ENCODE measurements at regions not wholly inside any gene's neighbourhood (a gene's known extent, or its start where the extent isn't known, plus 50 kb on each side); places are given as distances from the start of the nearest gene placed in this dataset.
"Not testable (repeated sequence)": the region's sequence is repeated elsewhere in the genome, so short reads cannot be mapped to it uniquely, and the experiment has no call there.

DNA sequence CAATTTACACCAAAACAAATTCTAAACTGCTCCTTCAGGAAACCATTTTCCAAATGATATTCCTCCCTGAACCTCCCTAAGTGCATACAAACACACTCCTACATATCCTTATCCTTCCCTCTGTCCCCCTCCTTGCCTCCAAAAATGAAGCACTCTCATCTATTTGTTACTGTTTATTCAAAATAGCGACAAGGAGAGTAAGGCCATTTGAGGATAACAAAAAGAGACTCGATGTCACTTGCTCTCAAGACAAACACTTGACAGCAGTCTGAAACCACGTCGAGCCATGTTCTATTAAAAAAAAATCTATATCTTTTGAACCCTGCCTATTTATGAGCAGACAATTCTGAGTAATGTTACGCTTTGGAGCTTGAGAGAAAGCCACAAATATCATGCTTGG lies 547.9 kb downstream of the DTWD2 start:
- Mint-ChIP-seq H3K4me1 (ENCODE audit: low read depth in 2 of 2) (no peaks in the 10 kb centered on the region), H3K4me3 (no peak overlapping the region), H3K36me3 (no peaks in the 10 kb centered on the region), H3K9me3 (peaks cover 3% of the 10 kb centered on the region), H3K27ac (no peak overlapping the region), H3K27me3 (no peaks in the 10 kb centered on the region)
- ATAC-seq (no peak), DNase-seq (ENCODE audit: low spot score) (no peak)

DNA sequence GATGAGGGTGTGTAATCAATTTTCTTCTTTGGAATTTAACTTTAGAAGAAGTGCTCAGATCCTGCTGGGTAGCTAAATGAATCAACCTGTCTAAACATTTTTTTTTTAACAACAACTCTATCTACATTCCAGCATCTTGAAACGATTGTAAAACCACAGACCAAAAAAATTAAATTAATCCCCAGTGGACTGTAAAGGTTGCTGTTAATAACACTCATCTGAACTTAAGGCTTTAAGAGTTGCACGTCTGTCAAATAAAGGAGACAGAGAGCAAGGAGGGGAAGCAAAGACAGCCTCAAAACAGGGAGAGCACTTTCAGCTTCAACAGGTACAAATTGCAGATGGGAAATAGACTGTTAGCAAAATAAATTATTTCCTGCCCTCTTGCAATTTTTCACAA lies 548.5 kb downstream of the DTWD2 start:
- Mint-ChIP-seq H3K36me3 (no peaks in the 10 kb centered on the region), H3K27me3 (no peaks in the 10 kb centered on the region), H3K9me3 (peaks cover 3% of the 10 kb centered on the region), H3K4me3 (no peak overlapping the region), H3K27ac (no peak overlapping the region), H3K4me1 (ENCODE audit: low read depth in 2 of 2) (no peaks in the 10 kb centered on the region)
- ATAC-seq (no peak), DNase-seq (ENCODE audit: low spot score) (no peak)

DNA sequence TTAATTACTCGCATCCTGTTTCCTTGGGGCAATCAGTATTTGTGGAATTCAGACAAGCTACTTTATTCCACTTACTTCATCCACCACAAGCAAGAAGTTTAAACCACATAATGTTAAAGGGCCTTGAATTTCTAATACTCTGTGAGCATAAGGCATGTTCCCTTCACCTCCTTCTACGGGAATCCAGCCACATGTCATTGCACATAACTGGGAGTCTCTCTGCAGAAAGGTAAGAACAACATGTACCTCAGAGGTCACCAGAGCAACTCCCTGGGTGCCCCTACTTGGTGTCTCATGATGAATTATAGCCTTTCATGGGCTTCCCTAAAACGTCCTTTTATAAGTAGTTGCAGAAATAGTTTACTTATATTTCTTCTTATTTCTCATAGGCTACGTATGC lies 553.2 kb downstream of the DTWD2 start:
- H3K36me3 Mint-ChIP-seq, result no peaks in the 10 kb centered on the region

DNA sequence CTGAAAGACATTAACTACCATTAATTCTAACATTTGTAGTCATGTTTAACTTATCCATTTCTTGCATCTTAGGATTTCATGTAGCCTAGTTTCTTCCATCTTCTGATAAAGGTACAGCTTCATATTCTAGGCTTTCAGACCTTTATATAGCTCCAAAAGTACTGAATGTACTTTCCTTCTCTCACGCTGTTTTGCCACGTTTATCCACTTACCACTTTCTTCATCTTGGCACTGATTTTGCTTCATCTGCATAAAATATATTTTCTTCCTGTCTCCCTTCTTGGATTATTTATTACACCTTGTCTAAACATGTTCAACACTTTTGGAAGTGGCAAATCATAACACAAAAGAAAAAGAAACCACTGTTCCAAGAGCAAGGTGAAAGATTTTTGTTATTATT lies 553.8 kb downstream of the DTWD2 start:
- no peak for DNase-seq (ENCODE audit: low spot score)
- no peak for ATAC-seq
- H3K9me3 Mint-ChIP-seq, result no peaks in the 10 kb centered on the region
- no peak overlapping the region for H3K27ac Mint-ChIP-seq
- H3K36me3 Mint-ChIP-seq, result no peaks in the 10 kb centered on the region
- H3K4me1 Mint-ChIP-seq (ENCODE audit: low read depth in 2 of 2), result no peaks in the 10 kb centered on the region
- H3K27me3 Mint-ChIP-seq, result no peaks in the 10 kb centered on the region
- H3K4me3 Mint-ChIP-seq, result no peak overlapping the region

More for the DNA sequence above, 553.2 kb downstream of the DTWD2 start:
- H3K4me3 Mint-ChIP-seq, result no peak overlapping the region
- H3K27ac Mint-ChIP-seq, result no peak overlapping the region
- no peak for ATAC-seq
- no peaks in the 10 kb centered on the region for H3K4me1 Mint-ChIP-seq (ENCODE audit: low read depth in 2 of 2)
- H3K9me3 Mint-ChIP-seq, result no peaks in the 10 kb centered on the region
- no peaks in the 10 kb centered on the region for H3K27me3 Mint-ChIP-seq
- no peak for DNase-seq (ENCODE audit: low spot score)

DNA sequence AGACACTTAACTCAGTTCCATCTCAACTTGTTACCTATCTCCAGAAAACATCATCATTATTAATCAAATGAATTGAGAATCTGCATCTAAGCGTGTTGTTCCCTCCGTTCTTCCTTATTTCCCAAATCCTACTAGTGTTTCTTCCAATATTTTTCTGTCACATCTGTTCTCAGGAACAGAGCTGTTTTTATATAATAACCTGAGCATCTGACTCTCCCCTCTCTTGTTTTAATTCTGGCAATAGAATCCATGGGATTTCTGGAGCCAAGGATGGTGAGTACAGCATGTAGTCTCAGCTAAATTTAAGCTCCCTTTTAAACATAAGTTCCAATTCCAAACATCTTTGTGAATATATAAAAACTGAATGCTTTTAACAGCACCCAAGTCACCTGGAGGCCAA lies 558.3 kb downstream of the DTWD2 start:
- DNase-seq (ENCODE audit: low spot score) (no peak), ATAC-seq (no peak)
- H3K4me1 Mint-ChIP-seq (ENCODE audit: low read depth in 2 of 2), result no peaks in the 10 kb centered on the region
- peaks cover 8% of the 10 kb centered on the region for H3K9me3 Mint-ChIP-seq
- no peak overlapping the region for H3K27ac Mint-ChIP-seq
- no peak overlapping the region for H3K4me3 Mint-ChIP-seq
- H3K27me3 Mint-ChIP-seq, result no peaks in the 10 kb centered on the region
- peaks cover 4% of the 10 kb centered on the region for H3K36me3 Mint-ChIP-seq

DNA sequence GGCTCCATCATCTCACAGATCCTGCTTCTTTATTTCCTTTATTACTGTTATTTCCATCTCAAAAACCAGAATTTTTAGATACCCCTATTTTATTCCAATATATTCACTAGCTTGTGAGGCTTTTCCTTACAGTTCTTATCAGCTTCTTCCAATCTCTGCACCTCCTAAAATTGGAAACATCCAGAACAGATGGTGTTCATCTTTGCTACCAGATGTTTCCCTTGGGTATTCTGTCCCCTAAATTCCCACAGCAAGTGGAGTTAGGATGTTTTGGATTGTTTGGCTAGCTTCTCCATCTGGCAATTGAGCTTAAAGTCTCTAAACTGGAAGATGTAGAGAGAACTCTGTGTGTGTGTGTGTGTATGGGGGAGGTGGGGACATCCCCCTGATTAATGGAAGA lies 580.4 kb downstream of the DTWD2 start:
- Mint-ChIP-seq H3K36me3 (no peaks in the 10 kb centered on the region), H3K4me1 (ENCODE audit: low read depth in 2 of 2) (no peaks in the 10 kb centered on the region), H3K27ac (no peak overlapping the region), H3K9me3 (peaks cover 14% of the 10 kb centered on the region), H3K27me3 (no peaks in the 10 kb centered on the region), H3K4me3 (no peak overlapping the region)
- ATAC-seq (no peak), DNase-seq (ENCODE audit: low spot score) (no peak)

DNA sequence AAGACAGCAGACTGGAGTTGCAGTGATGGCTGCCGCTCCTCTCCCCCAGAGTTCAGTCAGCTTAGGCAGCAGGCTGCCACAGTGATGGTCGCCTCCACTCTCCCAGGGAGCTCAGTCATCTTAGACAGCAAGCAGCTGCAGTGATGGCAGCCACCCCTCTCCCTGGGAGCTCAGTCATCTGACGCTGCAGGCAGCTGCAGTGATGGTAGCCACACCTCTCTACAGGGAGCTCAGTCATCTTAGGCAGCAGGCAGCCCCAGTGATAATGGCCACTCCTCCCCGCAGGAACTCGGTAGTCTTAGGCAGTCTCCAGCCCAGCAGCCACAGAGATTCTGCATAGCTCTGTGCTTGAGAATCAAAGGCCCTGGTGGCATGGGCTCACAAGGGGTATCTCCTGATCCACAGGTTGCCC lies 582.7 kb downstream of the DTWD2 start:
- Mint-ChIP-seq H3K4me1 (ENCODE audit: low read depth in 2 of 2) (no peaks in the 10 kb centered on the region), H3K27ac (no peak overlapping the region), H3K9me3 (peaks cover 11% of the 10 kb centered on the region), H3K36me3 (no peaks in the 10 kb centered on the region), H3K4me3 (no peak overlapping the region), H3K27me3 (no peaks in the 10 kb centered on the region)
- DNase-seq (ENCODE audit: low spot score) (no peak), ATAC-seq (no peak)

DNA sequence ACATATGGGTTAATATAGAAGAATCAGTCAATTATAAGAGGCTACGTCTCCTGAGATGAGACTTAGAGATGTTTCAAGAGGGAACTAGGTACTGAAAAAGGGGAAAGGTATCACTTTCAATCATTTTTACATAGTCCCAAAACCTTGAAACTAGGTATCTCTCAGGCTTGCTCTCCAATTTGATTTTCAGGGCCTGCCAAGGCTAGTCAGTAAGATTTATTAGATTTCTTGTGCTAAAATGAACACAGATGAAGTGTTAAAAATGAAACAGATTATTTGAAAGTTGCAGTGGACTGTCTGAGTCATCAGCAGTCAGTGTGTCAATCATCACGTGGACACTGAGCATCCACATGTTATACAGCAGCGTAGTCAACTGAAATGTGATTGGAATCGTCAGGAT lies 591.1 kb downstream of the DTWD2 start:
- Mint-ChIP-seq H3K4me3 (no peak overlapping the region), H3K4me1 (ENCODE audit: low read depth in 2 of 2) (no peaks in the 10 kb centered on the region), H3K9me3 (peaks cover 15% of the 10 kb centered on the region), H3K27ac (no peak overlapping the region), H3K36me3 (no peaks in the 10 kb centered on the region), H3K27me3 (no peaks in the 10 kb centered on the region)
- no peak for ATAC-seq
- no peak for DNase-seq (ENCODE audit: low spot score)

DNA sequence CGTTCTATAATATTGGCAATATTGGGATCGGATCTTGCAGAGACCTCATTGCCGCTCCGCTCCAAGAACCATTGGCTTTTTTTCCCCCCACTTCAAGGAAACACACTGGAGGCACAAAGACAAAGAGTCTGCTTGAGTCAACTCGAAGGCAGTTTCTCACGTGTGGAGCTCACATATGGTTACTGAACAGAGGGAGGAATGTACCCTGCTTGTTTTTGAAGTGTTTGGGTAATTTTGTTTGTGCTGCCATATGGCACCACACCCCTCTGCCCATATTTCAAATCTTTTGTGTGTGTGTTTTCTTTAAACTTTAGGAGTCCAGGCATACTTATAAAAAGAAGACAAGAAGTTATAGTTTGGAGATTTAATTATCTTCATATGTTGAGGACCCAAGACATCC lies 595.9 kb downstream of the DTWD2 start:
- H3K36me3 Mint-ChIP-seq, result no peaks in the 10 kb centered on the region
- peaks cover 12% of the 10 kb centered on the region for H3K9me3 Mint-ChIP-seq
- H3K4me3 Mint-ChIP-seq, result no peak overlapping the region
- no peak overlapping the region for H3K27ac Mint-ChIP-seq
- ATAC-seq (no peak), DNase-seq (ENCODE audit: low spot score) (no peak)
- H3K4me1 Mint-ChIP-seq (ENCODE audit: low read depth in 2 of 2), result no peaks in the 10 kb centered on the region
- no peaks in the 10 kb centered on the region for H3K27me3 Mint-ChIP-seq

DNA sequence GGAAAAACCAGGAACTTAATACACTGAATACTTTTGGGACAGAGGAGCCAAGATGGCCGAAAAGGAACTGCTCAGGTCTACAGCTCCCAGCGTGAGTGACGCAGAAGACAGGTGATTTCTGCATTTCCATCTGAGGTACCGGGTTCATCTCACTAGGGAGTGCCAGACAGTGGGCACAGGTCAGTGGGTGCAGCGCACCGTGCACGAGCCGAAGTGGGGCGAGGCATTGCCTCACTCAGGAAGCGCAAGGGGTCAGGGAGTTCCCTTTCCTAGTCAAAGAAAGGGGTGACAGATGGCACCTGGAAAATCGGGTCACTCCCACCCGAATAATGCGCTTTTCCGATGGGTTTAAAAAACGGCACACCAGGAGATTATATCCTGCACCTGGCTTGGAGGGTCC lies 605.4 kb downstream of the DTWD2 start:
- not testable (repeated sequence) for DNase-seq (ENCODE audit: low spot score); H3K27ac Mint-ChIP-seq; ATAC-seq

DNA sequence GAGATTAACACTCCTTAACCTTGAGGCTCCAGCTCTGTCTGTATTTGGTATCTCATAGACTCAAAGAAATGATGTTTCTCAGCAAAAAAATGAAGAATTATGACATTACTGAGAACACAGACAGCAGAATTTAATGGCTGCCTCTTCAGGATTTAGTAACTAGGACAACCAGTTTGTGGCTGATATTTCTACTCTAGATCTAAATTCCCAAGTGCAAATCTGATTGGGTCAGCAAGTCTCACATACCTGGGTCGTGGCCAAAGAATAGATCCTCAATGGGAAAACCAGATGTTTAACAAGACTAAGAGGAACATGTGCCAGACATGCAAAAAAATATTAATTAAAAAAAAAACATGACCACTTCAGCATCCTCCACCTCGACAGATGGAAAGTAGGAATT lies 608.9 kb downstream of the DTWD2 start:
- Mint-ChIP-seq H3K27ac (no peak overlapping the region), H3K27me3 (no peaks in the 10 kb centered on the region), H3K36me3 (peaks cover 5% of the 10 kb centered on the region), H3K4me1 (ENCODE audit: low read depth in 2 of 2) (no peaks in the 10 kb centered on the region), H3K9me3 (peaks cover 9% of the 10 kb centered on the region), H3K4me3 (no peak overlapping the region)
- no peak for DNase-seq (ENCODE audit: low spot score)
- ATAC-seq, result no peak

More for the DNA sequence above, 605.4 kb downstream of the DTWD2 start:
- H3K9me3 Mint-ChIP-seq, result peaks cover 13% of the 10 kb centered on the region
- H3K4me3 Mint-ChIP-seq; H3K36me3 Mint-ChIP-seq; H3K27me3 Mint-ChIP-seq; H3K4me1 Mint-ChIP-seq (ENCODE audit: low read depth in 2 of 2): not testable (repeated sequence)

DNA sequence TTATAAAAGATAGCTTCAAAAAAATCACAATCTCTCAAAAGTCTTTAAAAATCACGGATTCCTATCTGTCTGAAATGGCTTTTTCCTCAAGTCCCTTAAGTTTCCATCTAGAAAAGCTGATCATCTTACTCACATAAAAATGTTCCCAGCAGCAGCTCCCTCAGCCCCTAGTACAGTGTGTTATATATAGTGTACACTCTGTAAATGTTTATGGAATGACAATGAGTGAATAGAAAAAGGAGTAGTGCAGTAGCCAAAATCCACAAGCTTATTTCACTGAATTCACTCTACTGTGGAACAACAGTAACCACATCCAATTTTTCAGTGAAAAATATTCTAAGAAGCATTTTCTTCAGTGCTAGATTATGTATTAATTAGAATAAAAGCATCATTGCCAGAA lies 609.4 kb downstream of the DTWD2 start:
- peaks cover 5% of the 10 kb centered on the region for H3K36me3 Mint-ChIP-seq
- DNase-seq (ENCODE audit: low spot score) (no peak), ATAC-seq (no peak)
- no peaks in the 10 kb centered on the region for H3K4me1 Mint-ChIP-seq (ENCODE audit: low read depth in 2 of 2)
- no peak overlapping the region for H3K27ac Mint-ChIP-seq
- no peak overlapping the region for H3K4me3 Mint-ChIP-seq
- no peaks in the 10 kb centered on the region for H3K27me3 Mint-ChIP-seq
- peaks cover 5% of the 10 kb centered on the region for H3K9me3 Mint-ChIP-seq

DNA sequence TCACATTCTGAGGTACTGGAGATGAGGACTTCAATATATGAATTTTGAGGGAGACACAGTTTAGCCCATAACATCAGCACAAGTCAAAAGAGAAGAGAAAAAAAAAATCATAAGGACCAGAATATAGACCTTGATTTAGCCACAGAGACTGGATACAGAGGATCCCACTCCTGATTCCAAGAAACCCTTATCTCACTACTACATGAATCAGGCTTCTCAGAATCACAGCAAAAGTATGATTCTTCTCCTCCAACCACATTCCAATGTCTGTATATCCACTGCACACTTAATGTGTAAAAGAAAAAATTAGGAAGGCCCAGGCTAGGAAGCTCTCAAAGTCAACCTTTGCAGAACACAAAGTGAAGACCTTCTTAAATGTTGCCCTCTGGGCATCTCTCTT lies 610.9 kb downstream of the DTWD2 start:
- Mint-ChIP-seq H3K4me3 (no peak overlapping the region), H3K27me3 (no peaks in the 10 kb centered on the region), H3K4me1 (ENCODE audit: low read depth in 2 of 2) (no peaks in the 10 kb centered on the region), H3K9me3 (peaks cover 7% of the 10 kb centered on the region), H3K36me3 (peaks cover 5% of the 10 kb centered on the region), H3K27ac (no peak overlapping the region)
- no peak for ATAC-seq
- DNase-seq (ENCODE audit: low spot score), result no peak

DNA sequence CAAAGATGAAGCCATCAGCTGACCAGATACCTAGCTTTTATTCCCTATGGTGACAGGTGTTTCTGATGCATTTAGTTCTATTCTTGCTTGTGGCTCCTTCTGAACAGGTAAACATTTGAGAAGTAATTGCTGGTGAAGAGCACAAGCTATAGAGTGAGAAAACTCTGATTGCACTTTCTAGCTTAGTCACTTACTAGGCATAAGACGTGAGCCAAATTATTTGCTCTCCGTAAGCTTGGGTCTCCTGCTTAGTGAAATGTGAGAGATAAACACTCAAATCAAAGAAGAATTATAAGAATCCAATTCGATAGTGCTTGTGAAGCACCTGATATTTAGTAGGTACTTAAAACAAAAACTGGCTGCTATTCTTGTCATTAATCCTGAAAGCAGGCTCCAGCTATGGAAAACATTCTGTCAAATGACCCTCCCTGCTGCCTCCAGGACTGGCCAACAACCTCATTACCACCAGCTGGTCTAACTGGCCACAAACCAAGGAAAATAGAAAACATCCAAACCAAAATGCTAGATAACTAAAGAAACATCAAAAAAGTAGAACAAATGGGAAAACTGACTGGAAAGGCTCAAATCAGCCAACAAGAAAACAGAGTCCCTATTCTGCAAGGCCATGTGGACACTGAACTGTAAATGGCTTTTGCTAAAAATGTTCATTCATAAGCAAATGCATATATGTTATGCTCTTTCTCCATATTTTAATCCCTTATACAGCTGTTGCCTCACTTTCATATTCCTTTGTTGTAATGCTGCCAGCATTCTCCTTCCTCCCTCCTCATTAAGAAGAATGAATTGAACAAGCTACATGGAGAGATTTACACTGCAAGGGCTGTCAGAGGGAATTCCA lies 616.1 kb downstream of the DTWD2 start:
- Mint-ChIP-seq H3K4me1 (ENCODE audit: low read depth in 2 of 2) (no peaks in the 10 kb centered on the region), H3K9me3 (peaks cover 7% of the 10 kb centered on the region), H3K27ac (no peak overlapping the region), H3K4me3 (no peak overlapping the region), H3K36me3 (no peaks in the 10 kb centered on the region), H3K27me3 (no peaks in the 10 kb centered on the region)
- DNase-seq (ENCODE audit: low spot score) (no peak), ATAC-seq (no peak)

DNA sequence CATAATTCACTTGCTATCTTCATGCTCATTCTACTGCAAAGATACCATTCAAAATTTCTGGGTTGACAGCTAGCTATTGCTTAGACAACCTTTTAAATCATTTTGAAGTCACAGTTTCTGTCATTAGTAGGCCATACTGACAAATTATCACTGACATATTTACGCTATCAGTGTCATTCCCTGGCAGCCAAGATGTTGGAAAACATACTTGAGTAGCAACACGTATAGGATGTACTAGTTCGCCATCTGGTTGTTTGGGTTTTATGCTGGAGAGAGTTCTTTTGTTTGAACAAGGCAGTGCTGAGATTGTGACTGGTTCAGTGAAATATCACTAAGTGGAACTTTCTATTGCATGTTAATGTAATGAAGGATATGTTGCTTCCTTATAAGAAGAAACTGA lies 621.9 kb downstream of the DTWD2 start:
- Mint-ChIP-seq H3K27ac (no peak overlapping the region), H3K4me1 (ENCODE audit: low read depth in 2 of 2) (no peaks in the 10 kb centered on the region), H3K36me3 (no peaks in the 10 kb centered on the region), H3K9me3 (peaks cover 7% of the 10 kb centered on the region), H3K4me3 (no peak overlapping the region), H3K27me3 (no peaks in the 10 kb centered on the region)
- ATAC-seq (no peak), DNase-seq (ENCODE audit: low spot score) (no peak)
